ENCODE measurements at regions not wholly inside any gene's neighbourhood (a gene's known extent, or its start where the extent isn't known, plus 50 kb on each side); places are given as distances from the start of the nearest gene placed in this dataset.

- TF ChIP-seq CTCF (IDR thresholded peaks at IDR 0.05) (no peak), ZFX (IDR thresholded peaks at IDR 0.05; ENCODE audit: borderline replicate concordance) (no peak)
These were observed 56.2 kb upstream of the MANEA start for GRCh38 chr6:95521181-95521580.
